ENCODE measurements at regions not wholly inside any gene's neighbourhood (a gene's known extent, or its start where the extent isn't known, plus 50 kb on each side); places are given as distances from the start of the nearest gene placed in this dataset.
"Not testable (repeated sequence)": the region's sequence is repeated elsewhere in the genome, so short reads cannot be mapped to it uniquely, and the experiment has no call there.

GRCh38 chr12:9417341-9417740 is 190.4 kb downstream of the KLRB1 start:
- not testable (repeated sequence) for TF ChIP-seq CTCF (conservative IDR thresholded peaks at IDR 0.05; ENCODE audit: low read depth, low read length); EZH2 (IDR thresholded peaks at IDR 0.05; ENCODE audit: borderline replicate concordance, low read depth, low read length, poor library complexity, severe bottlenecking)

Measured in A673 (cell line).